ENCODE measurements at regions not wholly inside any gene's neighbourhood (a gene's known extent, or its start where the extent isn't known, plus 50 kb on each side); places are given as distances from the start of the nearest gene placed in this dataset.
"Not testable (repeated sequence)": the region's sequence is repeated elsewhere in the genome, so short reads cannot be mapped to it uniquely, and the experiment has no call there.

DNA sequence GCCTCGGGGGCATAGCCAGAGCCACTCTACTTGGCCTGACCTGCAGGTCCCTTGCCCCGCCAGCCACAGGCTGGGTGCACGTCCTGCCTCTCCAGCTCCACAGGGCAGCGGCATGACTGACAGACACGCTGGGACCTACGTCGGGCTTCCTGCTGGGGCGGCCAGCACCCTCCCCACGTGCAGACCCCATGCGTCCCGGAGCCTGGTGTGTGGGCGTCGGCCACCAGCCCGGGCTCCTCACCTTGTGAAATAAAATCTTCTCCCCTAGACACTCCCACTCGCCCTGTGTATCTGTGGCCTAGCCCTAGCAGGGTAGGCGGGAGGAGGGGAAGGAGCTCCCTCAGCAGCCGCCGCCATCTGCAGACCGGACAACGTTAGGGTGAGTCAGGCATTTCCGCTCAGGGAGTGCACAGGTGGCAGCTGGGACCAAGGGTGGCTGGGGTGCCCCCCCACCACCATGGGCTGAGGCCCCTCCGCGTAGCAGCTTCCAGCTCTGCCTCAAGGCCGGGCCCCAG, 119.5 kb downstream of the IGLL1 start:
- not testable (repeated sequence) for DNase-seq

DNA sequence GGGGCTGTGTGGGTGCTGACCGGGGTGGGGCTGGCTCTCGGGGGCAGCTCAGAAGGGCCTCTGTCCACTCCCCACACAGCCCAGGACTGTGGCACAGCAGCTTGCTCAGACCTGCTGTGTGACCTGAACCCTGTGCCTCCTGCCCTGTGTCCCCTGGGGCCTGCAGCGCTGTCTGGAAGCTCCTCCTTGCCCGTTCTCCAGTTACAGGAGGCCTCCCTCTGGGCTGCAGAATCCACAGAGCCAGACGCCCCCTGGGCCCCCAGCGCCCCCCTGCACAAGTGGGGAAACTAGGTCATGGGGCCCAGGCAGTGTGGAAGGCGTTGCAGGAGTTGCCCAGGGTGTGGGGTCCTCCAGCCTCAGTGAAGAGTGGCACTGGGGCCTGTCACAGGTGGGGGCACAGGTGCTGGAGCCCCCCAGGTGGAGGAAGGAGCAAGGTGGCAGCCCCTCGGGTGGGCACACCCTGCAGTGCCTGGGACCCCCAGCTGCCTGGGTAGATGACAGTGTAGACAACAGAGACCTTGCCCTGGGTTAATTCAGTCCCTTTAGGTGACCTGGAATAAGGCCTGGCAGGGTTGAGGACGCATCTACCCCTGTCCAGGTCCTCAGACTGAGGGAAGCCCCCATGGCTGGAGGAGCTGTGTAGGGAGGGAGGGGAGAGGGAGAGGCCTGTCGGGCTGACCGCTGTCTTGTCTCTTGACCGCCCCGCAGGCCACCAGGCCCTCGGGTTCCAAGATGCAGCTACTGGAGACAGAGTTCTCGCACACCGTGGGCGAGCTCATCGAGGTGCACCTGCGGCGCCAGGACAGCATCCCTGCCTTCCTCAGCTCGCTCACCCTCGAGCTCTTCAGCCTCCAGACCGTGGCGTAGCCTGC, 120.2 kb downstream of the IGLL1 start:
- DNase-seq: not testable (repeated sequence)

DNA sequence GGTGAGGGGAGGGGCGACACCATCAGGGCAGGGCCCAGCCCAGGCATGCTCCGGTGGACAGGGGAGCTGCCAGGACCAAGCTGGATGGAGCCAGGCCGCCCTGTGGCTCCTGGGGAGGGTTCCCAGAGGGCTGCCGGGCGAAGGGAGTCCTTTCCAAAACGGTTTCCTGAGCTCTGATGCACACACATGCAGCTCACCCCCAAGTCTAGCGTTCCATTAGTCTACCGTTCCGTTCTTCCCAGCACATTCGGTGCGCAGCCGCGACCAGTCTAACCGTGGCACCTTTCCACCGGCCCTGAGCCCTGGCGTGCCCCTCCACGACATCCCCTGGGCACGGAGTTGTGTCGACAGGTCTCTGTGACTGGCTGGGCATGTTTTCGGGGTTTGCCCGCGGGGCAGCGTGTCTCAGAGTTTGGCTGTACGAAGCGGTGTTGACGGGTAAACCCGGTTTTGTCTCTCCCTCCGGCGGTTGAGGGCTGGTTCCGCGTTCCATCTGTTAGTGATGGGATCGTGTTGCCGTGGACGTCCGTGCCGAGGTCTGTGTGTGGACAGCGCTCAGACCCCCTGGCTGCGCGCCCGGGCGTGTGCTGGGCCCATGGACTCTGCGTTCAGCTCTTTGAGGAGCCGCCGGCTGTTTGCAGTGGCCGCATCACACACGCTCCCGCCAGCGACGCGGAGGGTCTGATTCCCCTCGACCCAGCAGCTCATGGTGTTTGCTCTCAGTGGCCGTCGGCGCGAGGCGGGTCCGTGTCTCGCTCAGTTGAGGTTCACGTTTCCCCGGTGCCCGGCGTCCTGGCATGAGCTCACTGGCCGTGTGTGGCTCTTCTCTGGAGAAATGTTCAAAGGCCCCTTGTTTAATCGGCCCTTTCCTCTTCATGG, 121.2 kb downstream of the IGLL1 start:
- no peak for DNase-seq

DNA sequence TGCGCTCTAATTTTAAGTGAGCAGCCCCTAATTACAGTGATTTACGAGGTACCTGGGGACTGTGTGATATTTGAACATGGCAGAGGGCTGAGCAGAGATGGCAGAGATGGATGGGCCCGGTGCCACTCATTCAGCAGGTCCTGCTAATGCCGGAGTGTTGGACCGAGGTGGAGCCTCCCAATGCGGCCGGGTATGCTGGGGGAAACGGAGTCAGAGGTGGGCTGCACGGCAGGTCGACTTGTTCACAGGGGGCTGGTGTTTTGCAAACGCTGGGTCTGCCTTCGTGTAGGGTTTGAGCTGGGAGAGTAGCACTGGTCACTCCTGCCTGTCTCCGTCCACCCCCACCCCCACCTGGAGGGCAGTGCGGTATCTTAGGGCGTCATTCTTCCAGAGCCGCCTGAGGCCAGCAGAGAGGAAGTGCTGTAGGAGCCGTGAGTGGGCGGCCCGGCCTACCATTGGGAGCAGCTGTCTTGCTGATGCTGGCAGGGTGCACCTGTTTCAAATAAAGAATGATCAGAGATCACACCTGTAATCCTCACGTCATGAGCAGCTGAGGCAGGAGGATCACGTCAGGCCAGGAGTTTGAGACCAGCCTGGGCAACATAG, 122.6 kb downstream of the IGLL1 start:
- no peak for DNase-seq

DNA sequence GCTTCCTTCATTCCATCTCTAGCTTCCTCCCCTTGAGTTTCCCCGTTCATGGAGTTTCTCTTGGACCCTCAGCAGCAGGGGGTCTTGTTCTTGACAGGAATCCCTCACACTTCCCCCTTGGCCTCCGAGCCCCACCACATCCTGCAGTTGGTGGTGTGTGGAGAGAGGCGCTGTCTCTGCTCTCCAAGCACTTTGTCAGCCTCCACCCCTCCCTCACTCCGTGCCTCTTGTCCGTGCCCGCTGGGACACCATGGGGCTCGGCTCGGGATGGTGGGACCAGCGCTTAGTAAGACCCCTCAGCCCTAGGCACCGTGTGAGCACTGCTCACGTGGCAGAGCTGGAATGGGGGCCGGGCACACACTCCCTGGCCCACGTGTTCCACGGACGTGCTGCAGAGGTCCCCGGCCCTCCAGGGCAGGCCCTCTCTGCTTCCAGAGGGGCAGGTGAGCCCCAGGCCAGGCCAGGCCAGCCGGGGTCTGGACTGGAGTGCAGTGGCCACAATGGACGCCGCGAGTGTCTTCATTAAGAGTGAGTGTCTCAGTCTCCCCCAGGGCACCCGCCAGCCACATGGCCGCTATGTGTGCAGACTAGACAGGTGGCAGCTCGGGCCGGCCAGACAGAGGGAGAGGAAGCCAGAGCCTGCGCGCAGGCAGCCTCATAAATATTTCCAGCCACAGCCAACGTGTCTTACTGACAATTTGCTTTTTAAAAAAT, 123.3 kb downstream of the IGLL1 start:
- not testable (repeated sequence) for DNase-seq

DNA sequence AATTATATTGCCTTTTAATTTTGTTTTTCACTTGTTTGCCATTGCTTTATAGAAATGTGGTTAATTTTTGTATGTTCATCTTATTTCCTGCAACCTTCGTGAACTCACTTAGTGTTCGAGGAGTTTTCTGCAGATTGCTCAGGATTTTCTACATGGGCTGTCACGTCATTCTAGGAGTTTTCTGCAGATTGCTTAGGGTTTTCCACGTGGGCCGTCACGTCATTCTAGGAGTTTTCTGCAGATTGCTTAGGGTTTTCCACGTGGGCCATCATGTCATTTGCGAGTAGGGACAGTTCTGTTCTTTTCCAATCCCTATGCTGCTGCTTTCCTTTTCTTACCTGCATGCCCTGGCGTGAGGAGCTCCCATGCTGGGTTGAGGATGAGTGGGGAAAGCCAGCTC, 125.7 kb downstream of the IGLL1 start:
- not testable (repeated sequence) for DNase-seq

DNA sequence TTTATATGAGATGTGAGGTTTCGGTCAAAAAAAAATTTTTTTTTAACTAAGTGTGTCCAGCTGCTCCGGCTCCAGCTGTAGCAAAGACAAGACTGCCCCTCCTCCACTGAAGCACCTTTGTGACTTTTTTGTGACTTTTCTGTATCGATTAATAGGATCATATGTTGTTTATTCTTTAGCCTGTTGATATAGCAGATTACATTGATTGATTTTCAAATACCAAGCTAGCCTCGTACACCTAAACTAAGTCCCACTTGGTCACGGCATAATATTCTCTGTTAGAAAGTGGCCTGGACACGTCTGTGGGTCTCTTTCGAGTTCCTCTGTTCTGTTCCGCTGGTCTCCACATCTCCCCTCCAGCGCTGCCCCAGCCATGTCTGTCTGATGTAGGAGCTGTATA, 126.8 kb downstream of the IGLL1 start:
- DNase-seq: no peak

DNA sequence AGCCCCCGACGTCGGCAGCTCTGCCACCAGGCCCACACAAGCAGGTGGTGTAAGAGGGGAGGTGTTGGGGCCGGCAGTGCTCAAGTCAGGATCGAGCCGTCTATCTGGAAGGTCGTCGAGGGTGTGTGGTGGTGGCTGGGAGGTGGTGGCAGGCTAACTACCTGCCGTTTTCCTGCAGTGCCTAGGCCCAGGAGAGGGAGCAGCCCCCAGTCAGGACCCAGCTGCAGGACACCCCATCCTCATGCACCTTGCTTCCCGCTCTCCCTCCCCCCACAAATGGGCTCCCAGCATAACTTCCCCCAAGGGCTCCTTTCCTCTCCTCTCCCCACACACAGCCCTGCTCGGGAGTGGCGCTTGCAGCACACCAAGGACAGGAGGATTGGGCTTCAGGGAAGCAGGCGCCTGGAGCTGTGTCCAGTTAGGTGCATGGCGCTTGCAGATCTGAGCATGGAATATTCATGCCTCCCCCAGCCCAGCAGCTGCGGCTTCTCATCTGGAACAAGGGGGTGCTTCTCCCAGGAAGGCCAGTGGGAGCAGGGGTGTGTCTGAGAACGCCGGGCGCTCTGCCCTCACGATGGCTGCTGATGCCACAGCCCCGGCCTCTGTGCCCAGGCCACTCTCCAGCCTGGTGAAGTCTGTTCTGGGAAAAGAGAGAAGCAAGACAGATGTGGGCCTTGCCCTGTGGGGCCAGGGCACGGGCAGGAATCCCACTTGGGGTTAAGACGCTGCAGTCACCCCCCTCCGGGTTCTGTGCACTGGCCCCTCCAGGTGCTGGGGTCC, 127.7 kb downstream of the IGLL1 start:
- no peak for DNase-seq

DNA sequence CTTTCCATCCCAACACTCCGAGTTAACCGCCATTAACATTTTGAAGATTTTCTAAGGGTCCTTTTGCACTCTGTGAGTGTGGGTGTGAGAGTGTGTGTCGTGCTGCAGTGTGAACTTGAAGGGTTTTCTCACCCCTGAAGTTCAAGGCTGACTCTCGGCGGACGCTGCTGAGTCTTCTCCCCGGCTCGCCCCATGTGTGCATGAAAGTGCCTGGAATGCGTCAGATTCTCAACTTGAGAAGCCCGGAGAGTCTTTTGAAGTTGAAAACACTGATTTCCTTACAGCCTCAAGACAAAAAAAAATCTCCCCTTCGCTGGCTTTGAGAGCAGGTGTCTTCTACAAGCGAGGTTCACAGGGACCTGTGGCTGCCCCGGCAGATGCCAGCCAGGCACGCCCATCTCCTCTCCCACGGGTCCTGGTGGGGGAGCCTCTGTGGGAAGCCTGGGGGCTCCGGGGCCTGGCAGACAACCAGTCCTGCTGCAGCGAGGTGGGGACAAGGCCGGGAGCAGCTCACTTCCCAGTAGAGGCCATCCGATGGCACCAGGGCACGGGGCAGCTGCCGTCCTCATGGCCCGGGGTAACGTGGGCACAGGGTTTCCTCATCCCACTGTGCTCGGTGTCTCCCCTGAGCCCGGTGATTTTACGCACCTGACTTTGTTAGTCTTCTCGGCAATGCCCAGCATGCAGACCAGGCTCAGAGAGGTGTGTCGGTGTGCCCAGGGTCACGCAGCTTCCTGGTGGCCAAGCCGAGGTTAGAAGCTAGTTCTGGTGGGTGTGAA, 128.4 kb downstream of the IGLL1 start:
- not testable (repeated sequence) for DNase-seq

DNA sequence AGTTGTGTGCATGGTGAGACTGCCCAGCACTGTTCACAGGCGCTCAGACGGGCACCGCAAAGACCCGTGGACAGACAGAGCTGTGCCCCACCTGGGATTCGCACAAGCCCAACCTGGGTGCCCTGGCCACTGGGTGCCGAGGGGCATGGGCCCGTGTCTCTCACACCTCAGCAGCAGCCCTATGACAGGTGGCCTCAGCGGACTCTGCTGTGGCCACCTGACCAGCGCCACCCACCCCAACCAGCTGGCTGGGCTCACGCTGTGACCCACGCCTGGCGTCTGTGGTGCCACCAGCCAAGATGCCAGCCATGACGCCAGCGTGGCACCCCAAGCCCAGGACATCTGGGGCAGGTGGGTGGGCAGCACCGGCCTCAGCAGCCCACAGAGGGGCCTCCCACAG, 129.3 kb downstream of the IGLL1 start:
- DNase-seq: not testable (repeated sequence)

DNA sequence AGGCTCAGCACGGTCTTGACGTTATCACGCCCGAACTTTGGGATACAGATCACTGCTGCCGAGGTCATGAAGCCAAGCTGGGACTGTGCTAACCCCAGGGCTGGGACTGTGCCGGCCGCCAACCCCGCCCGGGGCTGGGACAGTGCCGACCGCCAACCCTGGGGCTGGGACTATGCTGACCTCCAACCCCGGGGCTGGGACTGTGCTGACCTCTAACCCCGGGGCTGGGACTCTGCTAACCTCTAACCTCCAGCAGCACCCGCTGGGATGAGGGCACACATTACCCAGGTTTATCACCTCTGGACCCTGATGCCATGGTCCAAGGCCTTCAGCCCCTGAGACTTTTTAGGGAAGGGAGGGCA, 129.7 kb downstream of the IGLL1 start:
- DNase-seq: no peak

DNA sequence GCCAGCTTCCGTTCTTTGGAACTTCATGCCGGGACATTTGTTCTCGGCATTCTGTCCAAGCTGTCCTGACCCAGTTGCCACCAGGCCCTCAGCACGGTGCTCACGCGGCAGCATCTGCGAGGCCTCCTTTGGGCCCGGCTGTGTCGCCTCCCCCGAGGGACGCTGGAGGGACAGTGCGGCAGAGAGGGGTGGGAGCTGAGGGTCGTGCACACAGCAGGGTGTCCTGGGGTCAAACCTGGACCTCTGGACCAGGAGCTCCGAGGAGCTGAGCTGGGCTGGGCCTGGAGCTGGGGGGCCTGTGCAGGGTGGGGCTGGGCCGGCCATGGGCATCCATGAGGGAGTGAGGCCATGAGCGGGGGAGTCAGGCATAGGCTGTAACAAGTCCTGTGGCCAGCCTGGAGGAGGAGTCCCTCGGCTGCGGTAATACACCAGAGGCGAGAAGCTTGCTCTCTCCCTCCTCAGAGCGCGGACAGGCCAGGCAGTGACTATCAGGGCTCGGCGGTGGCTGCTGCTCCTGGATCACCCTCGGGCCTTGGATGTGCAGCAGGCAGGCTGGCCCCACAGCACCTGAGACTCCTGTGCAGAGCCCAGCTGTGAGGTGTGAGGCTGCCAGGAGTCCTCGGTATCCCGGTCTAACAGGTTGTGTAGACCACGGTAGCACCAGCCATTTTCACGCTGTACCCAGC, 130.2 kb downstream of the IGLL1 start:
- not testable (repeated sequence) for DNase-seq

DNA sequence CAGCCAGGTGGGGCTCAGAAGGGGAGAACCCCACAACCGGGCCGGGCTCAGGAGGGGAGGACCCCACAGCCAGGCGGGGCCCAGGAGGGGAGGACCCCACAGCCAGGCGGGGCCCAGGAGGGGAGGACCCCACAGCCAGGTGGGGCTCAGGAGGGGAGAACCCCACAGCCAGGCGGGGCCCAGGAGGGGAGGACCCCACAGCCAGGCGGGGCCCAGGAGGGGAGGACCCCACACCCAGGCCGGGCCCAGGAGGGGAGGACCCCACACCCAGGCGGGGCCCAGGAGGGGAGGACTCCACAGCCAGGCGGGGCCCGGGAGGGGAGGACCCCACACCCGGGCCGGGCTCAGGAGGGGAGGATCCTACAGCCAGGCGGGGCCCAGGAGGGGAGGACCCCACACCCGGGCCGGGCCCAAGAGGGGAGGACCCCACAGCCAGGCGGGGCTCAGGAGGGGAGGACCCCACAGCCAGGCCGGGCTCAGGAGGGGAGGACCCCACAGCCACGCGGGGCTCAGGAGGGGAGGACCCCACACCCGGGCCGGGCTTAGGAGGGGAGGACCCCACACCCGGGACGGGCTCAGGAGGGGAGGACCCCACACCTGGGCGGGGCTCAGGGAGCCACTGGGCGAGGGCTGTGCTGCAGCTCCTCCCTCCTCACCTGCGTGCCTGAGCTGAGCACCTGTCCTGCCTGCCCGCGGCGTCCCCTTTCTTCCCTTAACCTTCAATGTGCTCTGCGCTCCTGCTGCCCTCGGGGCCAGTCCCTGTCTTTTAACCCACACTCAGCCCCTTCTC, 131.4 kb downstream of the IGLL1 start:
- not testable (repeated sequence) for DNase-seq

DNA sequence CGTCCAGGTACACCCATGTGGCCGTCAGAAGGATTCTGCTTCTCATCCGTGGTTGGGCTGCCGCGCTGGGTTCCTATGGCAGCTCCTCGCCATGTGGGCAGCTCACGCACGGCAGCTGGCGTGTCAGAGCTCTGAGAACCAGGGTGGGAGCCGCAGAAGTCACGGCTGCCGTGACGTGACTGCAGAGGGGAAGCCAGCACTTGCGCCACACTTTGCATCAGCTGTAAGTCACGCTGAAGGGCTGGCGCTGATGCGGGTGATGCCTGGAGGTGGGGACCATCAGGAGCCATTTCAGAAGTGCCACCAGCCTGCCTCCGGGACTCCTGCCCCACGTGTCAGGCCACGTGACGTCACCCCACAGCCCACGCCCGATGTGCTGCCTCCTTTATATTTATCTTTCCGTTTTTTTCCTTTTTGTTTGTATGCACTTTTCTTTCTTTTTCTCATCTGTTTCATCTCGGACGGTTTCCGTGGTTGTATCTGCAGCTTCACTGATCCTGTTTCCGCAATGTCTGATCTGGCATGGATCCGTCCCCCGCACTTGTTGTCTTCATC, 133.2 kb downstream of the IGLL1 start:
- no peak for DNase-seq

DNA sequence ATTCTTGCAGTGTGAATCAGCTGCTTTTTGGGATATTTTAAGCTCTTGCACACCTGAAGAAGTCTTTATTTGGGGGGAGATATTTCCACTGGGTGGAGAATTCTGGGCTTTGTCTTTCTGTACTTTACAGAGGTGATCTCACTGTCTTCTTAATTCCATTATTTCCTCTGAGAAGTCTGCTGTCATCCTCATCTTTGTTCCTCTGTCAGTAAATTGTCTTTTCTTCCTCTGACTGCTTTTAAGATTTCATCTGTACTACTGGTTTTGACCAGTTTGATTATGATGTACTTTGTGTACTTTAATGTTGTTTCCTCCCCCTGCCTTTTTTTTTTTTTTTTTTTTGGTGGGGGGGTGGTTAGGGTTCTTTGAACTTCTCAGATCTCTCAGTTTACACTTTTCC, 133.9 kb downstream of the IGLL1 start:
- not testable (repeated sequence) for DNase-seq

DNA sequence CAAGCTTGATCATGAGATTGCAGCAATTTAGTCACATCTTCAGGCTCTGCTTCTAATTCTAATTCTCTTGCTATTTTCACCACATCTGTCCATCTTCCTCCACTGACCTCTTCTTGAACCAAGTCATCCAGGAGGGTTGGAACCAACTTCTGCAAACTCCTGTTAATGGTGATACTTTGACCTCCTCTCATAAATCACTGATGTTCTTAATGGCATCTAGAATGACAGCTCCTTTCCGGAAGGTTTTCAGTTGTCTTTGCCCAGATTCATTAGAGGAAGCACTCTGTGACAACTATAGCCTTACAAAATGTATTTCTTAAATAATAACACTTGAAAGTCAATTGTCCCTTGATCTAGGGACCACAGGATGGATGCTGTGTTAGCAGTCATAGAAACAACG, 136.2 kb downstream of the IGLL1 start:
- DNase-seq: not testable (repeated sequence)

DNA sequence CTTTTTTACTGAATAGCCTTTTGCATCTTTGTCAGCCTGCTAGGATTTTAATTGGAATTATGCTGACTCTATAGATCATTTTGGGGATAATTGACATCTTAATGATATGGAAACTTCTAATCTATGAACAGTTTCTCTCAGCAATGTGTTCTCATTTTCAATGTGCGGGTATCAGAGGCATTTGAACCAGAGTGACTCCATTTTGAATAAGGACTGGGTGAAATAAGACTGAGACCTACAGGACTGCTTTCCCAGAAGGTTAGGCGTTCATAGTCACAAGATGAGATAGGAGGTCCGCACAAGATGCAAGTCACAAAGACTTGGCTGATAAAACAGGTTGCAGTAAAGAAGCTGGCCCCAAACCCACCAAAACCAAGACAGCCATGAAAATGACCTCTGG, 140.5 kb downstream of the IGLL1 start:
- DNase-seq: not testable (repeated sequence)

DNA sequence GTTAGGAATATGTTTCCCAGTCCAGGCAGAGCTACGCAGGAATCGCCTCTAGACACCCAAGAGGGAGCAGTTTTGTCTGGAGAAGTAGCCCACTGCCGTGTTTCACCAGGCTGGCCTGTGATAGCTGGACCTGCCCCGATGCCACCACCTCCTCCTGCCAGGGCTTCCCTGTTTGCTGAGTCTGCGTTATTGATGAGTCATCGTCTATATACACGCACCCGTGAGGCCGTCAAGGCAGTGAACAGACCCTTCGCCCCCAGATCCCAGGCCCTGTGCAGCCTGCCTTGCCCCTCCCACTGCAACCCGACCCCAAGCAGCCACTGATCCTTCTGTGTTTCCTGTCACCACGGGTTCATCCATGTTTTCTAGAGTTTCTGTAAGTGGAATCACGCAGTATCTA, 141.9 kb downstream of the IGLL1 start:
- no peak for DNase-seq

DNA sequence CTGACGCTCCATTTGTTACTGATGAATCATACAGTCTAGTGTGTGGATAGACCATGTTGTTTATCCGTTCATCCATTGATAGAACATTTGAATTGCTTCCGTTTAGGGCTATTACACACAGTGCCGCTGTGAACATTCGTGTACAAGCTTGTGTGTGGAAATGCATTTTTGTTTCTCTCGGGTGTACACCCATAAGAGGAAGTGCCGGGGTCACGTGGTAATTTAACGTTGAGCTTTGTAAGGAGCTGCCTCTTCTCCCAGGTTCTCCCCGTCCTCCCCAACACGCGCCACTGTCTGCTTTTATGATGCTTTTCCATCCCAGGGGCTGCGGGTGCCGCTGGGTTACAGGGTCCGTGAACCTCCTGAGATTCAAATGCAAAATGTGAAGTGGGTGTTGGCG, 142.3 kb downstream of the IGLL1 start:
- DNase-seq: no peak

All from CD4-positive, alpha-beta T cell treated with Interleukin-12 subunit alpha and Interleukin-12 subunit beta, for 1 hour (primary cell).